Thyroid gland (tissue), 4 donors: ENCODE measurements at regions not wholly inside any gene's neighbourhood (a gene's known extent, or its start where the extent isn't known, plus 50 kb on each side); places are given as distances from the start of the nearest gene placed in this dataset.
"Not testable (repeated sequence)": the region's sequence is repeated elsewhere in the genome, so short reads cannot be mapped to it uniquely, and the experiment has no call there.

ENCODE experiments used
- POLR2A ChIP-seq, 2 donors: fragments of 450-650 bp; IDR thresholded peaks; one replicate each; pipeline ENCODE4 v1.6.1; 2017; ENCODE audit warnings: antibody characterized with exemption in 2 of 2, mild to moderate bottlenecking in 2 of 2, moderate library complexity in 1 of 2
- TF ChIP-seq, protein P1 (sequence below), 6 experiments: fragments of 200-600 bp in 3 of 6; fragments of 450-650 bp in 3 of 6; sonication (generic) in 3 of 6; IDR thresholded peaks; one replicate each; pipeline ENCODE4 v1.5.1; 2016 to 2019; ENCODE audit warnings: antibody characterized with exemption in 6 of 6, mild to moderate bottlenecking in 2 of 6, inconsistent platforms in 1 of 6, moderate library complexity in 1 of 6

- TF ChIP-seq, protein P1, sequence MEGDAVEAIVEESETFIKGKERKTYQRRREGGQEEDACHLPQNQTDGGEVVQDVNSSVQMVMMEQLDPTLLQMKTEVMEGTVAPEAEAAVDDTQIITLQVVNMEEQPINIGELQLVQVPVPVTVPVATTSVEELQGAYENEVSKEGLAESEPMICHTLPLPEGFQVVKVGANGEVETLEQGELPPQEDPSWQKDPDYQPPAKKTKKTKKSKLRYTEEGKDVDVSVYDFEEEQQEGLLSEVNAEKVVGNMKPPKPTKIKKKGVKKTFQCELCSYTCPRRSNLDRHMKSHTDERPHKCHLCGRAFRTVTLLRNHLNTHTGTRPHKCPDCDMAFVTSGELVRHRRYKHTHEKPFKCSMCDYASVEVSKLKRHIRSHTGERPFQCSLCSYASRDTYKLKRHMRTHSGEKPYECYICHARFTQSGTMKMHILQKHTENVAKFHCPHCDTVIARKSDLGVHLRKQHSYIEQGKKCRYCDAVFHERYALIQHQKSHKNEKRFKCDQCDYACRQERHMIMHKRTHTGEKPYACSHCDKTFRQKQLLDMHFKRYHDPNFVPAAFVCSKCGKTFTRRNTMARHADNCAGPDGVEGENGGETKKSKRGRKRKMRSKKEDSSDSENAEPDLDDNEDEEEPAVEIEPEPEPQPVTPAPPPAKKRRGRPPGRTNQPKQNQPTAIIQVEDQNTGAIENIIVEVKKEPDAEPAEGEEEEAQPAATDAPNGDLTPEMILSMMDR (IDR thresholded peaks at IDR 0.05) = not testable (repeated sequence)
- not testable (repeated sequence) for TF ChIP-seq POLR2A (IDR thresholded peaks at IDR 0.05)
Observed at GRCh38 chr3:3962867-3963266, 163.6 kb downstream of the LRRN1 start.
